Activated T-helper 2 cell treated with anti-CD3 and anti-CD28 coated beads, Interferon-gamma antibody, Interleukin-2, Interleukin-4, amounts not matched to agents 10 μg/mL and 5 μg/mL and 100 μg/mL, durations not matched to agents 14 hours and 24 hours and 36 hours (primary cell): ENCODE measurements at regions not wholly inside any gene's neighbourhood (a gene's known extent, or its start where the extent isn't known, plus 50 kb on each side); places are given as distances from the start of the nearest gene placed in this dataset.

ENCODE experiments used
- DNase-seq: peaks from one replicate; pipeline ENCODE4 v3.0.0; 2021; ENCODE audit warnings: low spot score
- H3K27ac Mint-ChIP-seq: one replicate; pipeline ENCODE4 v1.8.0; 2021; ENCODE audit warnings: mixed read lengths
- H3K27me3 Mint-ChIP-seq: one replicate; pipeline ENCODE4 v1.8.0; 2021; ENCODE audit warnings: low read depth, mixed read lengths
- H3K36me3 Mint-ChIP-seq: one replicate; pipeline ENCODE4 v1.8.0; 2021; ENCODE audit warnings: low read depth, mixed read lengths
- H3K4me1 Mint-ChIP-seq: one replicate; pipeline ENCODE4 v1.8.0; 2021; ENCODE audit warnings: low read depth, mixed read lengths
- H3K4me3 Mint-ChIP-seq: one replicate; pipeline ENCODE4 v1.8.0; 2021; ENCODE audit warnings: low read depth, mild to moderate bottlenecking, moderate library complexity, mixed read lengths
- H3K9me3 Mint-ChIP-seq: one replicate; pipeline ENCODE4 v1.8.0; 2021; ENCODE audit warnings: mixed read lengths
- intact Hi-C: fragments of 100-400 bp; cut with micrococcal nuclease; formaldehyde crosslinking; loops from one replicate; pipeline ENCODE4 v1.15.1; 2023

DNA sequence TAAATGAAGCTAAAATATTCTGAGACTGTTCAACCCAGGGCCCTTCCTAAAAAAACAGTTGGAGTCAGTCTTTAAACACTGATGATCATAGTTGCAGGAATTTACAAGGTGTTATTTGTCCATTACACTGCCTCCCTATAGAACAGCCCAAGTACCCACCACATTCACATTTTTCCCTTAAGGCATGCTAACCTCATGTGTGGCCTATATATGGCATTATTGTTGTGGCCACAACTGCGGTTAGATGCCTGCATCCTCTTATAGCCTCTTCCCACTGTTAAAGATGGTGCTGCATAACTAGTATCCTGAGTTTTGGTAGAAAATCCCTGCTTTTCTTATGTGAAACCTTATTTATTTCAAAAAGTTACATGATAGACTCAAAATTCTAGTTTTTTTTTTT is 287.9 kb upstream of the SEMA3A start:
- no peak overlapping the region for H3K4me3 Mint-ChIP-seq
- no peak for DNase-seq
- no peaks in the 10 kb centered on the region for H3K9me3 Mint-ChIP-seq
- intact Hi-C loops: no loop called here
- H3K36me3 Mint-ChIP-seq: no peaks in the 10 kb centered on the region
- no peak overlapping the region for H3K27ac Mint-ChIP-seq
- H3K27me3 Mint-ChIP-seq: no peaks in the 10 kb centered on the region
- H3K4me1 Mint-ChIP-seq: no peaks in the 10 kb centered on the region

- DNase-seq: no peak
- Mint-ChIP-seq H3K4me1 (no peaks in the 10 kb centered on the region), H3K4me3 (no peak overlapping the region)
These were observed 284.5 kb upstream of the SEMA3A start for GRCh38 chr7:84479059-84479458.

GRCh38 chr7:84477786-84478478 is 283.3 kb upstream of the SEMA3A start:
- H3K27me3 Mint-ChIP-seq: no peaks in the 10 kb centered on the region
- intact Hi-C loops: no loop called here
- no peaks in the 10 kb centered on the region for H3K9me3 Mint-ChIP-seq
- H3K4me3 Mint-ChIP-seq: no peak overlapping the region
- DNase-seq: no peak
- no peaks in the 10 kb centered on the region for H3K36me3 Mint-ChIP-seq
- no peak overlapping the region for H3K27ac Mint-ChIP-seq
- no peaks in the 10 kb centered on the region for H3K4me1 Mint-ChIP-seq

More at GRCh38 chr7:84479059-84479458, 284.5 kb upstream of the SEMA3A start:
- no peak overlapping the region for H3K27ac Mint-ChIP-seq
- no peaks in the 10 kb centered on the region for H3K9me3 Mint-ChIP-seq
- H3K36me3 Mint-ChIP-seq: no peaks in the 10 kb centered on the region
- intact Hi-C loops: no loop called here
- H3K27me3 Mint-ChIP-seq: no peaks in the 10 kb centered on the region

DNA sequence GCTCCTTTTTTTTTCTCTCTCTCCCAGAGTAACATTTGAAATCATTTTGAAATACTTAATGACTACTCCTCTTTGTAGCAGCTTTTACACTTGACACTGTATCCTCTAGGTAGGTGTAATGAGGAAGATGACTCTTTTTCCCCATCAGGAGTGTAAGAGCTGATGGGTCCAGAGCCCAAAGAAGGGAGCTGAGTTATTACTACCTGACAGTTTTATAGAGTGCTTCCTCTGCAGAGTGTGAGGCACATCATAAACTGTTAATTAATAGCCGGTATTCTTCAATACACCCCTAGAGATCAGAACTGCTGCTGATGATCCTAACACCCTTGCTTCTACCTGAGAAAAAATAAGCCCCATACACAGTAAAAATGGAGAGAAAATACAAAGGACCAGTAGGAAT is 279.8 kb upstream of the SEMA3A start:
- no peaks in the 10 kb centered on the region for H3K9me3 Mint-ChIP-seq
- intact Hi-C loops: no loop called here
- H3K4me3 Mint-ChIP-seq: no peak overlapping the region
- H3K27me3 Mint-ChIP-seq: no peaks in the 10 kb centered on the region
- no peaks in the 10 kb centered on the region for H3K36me3 Mint-ChIP-seq
- H3K27ac Mint-ChIP-seq: no peak overlapping the region
- H3K4me1 Mint-ChIP-seq: no peaks in the 10 kb centered on the region
- DNase-seq: no peak

GRCh38 chr7:84471576-84471975 is 277.0 kb upstream of the SEMA3A start:
- intact Hi-C loops: no loop called here
- no peak for DNase-seq
- Mint-ChIP-seq H3K36me3 (no peaks in the 10 kb centered on the region), H3K4me1 (no peaks in the 10 kb centered on the region), H3K27ac (no peak overlapping the region), H3K4me3 (no peak overlapping the region), H3K9me3 (no peaks in the 10 kb centered on the region), H3K27me3 (no peaks in the 10 kb centered on the region)

DNA sequence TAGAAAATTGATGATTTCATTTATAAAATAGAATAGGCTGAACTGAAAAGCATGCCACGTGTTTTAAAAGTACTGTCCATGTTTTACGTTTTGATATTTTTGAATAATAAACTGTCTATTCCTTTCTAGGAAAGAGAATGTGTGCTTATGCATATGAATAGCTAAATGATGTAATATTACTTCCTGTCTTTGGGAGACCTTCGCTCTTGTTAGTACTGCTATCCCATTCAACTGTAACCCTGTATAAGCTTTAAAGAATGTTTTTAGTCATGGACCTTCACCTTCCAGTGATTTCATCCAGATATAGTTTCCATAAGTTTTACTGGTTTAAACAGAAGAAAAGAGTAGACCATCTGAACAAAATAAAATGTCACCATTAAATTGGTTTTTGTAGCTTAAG is 274.4 kb upstream of the SEMA3A start:
- Mint-ChIP-seq H3K4me3 (no peak overlapping the region), H3K9me3 (no peaks in the 10 kb centered on the region), H3K36me3 (no peaks in the 10 kb centered on the region), H3K27ac (no peak overlapping the region), H3K4me1 (no peaks in the 10 kb centered on the region), H3K27me3 (no peaks in the 10 kb centered on the region)
- DNase-seq: no peak
- intact Hi-C loops: no loop called here

GRCh38 chr7:84462259-84462658 is 267.7 kb upstream of the SEMA3A start:
- H3K4me3 Mint-ChIP-seq: no peak overlapping the region
- intact Hi-C loops: no loop called here

DNA sequence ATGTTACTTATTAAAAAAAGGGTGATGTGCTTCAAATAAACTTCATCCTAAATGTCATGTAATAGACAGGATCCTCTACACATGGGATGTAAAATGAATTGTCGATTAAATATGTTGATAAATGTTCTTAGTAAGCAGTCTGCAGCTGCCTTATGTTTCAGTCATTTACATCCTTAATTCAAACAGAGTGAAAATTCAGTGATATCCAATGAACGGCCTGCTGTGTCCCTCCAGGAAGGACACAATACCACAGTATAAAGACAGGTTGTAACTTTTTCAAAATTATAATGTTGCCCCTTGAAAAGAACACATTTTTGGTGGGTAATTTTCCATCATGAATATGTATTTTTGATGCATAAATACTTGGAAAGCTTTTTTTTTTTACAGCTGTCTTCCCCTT is 266.5 kb upstream of the SEMA3A start:
- Mint-ChIP-seq H3K4me1 (no peaks in the 10 kb centered on the region), H3K4me3 (no peak overlapping the region), H3K9me3 (no peaks in the 10 kb centered on the region), H3K36me3 (no peaks in the 10 kb centered on the region), H3K27me3 (no peaks in the 10 kb centered on the region), H3K27ac (no peak overlapping the region)
- DNase-seq: no peak
- intact Hi-C loops: no loop called here

More at GRCh38 chr7:84462259-84462658, 267.7 kb upstream of the SEMA3A start:
- no peaks in the 10 kb centered on the region for H3K36me3 Mint-ChIP-seq
- H3K27ac Mint-ChIP-seq: no peak overlapping the region
- H3K9me3 Mint-ChIP-seq: no peaks in the 10 kb centered on the region
- DNase-seq: no peak
- no peaks in the 10 kb centered on the region for H3K4me1 Mint-ChIP-seq
- no peaks in the 10 kb centered on the region for H3K27me3 Mint-ChIP-seq

GRCh38 chr7:84455788-84456187 is 261.2 kb upstream of the SEMA3A start:
- H3K4me3 Mint-ChIP-seq: no peak overlapping the region
- no peak overlapping the region for H3K27ac Mint-ChIP-seq
- no peaks in the 10 kb centered on the region for H3K4me1 Mint-ChIP-seq
- intact Hi-C loops: no loop called here
- no peaks in the 10 kb centered on the region for H3K9me3 Mint-ChIP-seq
- DNase-seq: no peak
- no peaks in the 10 kb centered on the region for H3K36me3 Mint-ChIP-seq
- H3K27me3 Mint-ChIP-seq: no peaks in the 10 kb centered on the region

DNA sequence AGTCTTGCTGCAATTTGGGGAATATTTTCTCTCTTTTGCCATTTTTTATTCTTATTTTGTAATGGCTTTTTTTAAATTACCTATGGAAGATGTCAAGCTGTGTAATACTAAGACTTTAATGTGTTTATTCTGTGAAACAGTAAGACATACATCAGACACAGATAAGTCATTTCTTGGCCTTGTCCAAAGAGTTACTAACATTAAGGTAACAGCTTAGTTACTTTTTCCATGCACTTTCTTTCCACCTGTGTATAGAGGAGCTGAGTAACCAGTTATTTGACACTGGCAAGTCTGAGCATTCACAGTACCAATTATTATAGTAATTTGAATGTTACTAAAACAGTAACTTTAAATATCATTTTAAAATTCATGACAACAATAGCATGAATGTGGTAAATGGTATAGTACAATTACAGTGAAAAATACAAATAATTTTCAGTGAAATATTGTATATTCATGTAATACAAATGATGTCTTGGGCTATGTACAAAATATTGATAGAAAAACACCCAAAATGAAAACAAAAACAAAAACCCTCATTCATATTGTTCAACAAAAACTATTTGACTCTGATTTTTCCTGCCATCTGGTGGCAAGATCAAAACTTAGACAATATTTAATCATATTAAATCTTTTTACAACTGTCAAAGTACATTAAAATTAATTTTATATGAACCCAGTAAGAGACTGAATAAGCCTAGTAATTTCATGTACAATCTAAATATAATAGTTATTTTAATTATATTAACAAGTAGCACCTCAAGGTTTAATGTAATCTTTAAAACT is 259.8 kb upstream of the SEMA3A start:
- Mint-ChIP-seq H3K4me3 (no peak overlapping the region), H3K27me3 (no peaks in the 10 kb centered on the region), H3K9me3 (no peaks in the 10 kb centered on the region), H3K27ac (no peak overlapping the region), H3K4me1 (no peaks in the 10 kb centered on the region), H3K36me3 (no peaks in the 10 kb centered on the region)
- DNase-seq: no peak
- intact Hi-C loops: no loop called here

DNA sequence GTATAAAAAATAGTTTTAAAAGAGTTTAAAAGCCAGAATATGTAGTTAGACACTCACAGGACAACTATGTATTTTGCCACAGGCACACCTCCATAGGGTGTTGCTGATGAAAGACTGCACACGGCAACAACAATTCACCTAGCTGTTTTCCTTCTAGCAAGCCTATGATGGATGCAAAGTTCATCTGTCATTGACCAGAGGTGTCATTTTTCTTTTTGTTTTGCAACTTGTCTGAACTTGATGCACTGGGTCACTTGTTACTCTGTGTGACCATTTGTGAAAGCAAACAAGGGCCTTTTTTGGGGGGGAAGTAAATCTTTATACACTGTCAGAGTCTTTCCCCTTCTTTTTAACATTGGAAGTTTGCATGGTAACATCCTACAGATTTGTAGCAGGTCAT is 258.0 kb upstream of the SEMA3A start:
- Mint-ChIP-seq H3K27ac (no peak overlapping the region), H3K27me3 (no peaks in the 10 kb centered on the region), H3K4me3 (no peak overlapping the region), H3K4me1 (no peaks in the 10 kb centered on the region), H3K36me3 (no peaks in the 10 kb centered on the region), H3K9me3 (no peaks in the 10 kb centered on the region)
- no peak for DNase-seq
- intact Hi-C loops: no loop called here

DNA sequence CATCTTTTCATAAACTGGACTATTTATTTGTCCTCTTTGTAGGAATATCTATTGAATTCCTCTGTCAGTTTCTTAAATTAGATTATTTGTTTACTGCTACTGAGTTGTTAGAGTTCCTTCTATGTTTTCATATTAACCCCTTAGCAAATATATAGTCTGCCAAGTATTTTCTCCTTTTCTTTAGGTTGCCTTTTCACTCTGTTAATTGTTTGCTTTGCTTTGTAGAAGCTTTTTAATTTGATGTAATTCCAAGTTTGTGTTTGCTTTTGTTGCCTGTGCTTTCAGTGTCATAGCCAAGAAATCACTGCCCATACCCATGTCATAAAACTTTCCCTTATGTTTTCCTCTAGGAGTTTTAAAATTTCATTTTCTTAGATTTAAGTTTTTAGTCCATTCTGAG is 256.2 kb upstream of the SEMA3A start:
- Mint-ChIP-seq H3K27me3 (no peaks in the 10 kb centered on the region), H3K4me1 (no peaks in the 10 kb centered on the region), H3K36me3 (no peaks in the 10 kb centered on the region), H3K4me3 (no peak overlapping the region), H3K27ac (no peak overlapping the region), H3K9me3 (no peaks in the 10 kb centered on the region)
- DNase-seq: no peak
- intact Hi-C loops: no loop called here

DNA sequence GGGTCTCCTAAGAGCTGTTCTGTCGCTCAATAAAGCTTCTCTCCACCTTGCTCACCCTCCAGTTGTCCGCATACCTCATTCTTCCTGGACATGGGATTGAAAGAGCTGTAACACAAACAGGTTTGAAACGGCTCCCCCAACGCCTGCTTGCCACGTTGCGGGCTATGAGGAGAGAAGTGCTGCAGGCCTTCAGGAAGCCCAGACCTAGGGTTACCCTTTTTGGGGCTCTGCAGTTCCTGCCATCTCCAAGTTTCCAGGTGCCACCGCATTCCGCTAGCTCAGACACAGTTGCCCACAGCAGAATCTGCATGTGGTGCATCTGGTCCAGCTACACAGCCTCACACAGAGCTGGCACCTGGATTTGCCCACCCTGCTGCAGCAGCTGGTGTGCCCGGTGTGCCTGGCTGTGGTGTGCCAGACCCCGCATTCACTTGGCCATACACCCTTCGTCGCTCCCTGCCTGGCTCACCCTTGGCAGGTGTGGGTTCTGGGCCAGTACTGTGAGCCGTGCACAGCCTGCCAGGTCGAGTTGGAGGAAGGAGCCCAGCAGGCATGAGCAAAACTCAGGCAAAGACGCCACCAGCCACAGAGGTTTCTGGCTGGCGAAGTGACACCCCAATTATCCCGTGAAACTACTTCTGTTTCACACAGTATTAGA is 253.2 kb upstream of the SEMA3A start:
- Mint-ChIP-seq H3K27ac (no peak overlapping the region), H3K9me3 (no peaks in the 10 kb centered on the region), H3K4me3 (no peak overlapping the region), H3K27me3 (no peaks in the 10 kb centered on the region), H3K4me1 (no peaks in the 10 kb centered on the region), H3K36me3 (no peaks in the 10 kb centered on the region)
- intact Hi-C loops: no loop called here
- no peak for DNase-seq
